SK-N-SH treated with all-trans-retinoic acid at 6 μM for 48 hours (cell line): ENCODE measurements at regions not wholly inside any gene's neighbourhood (a gene's known extent, or its start where the extent isn't known, plus 50 kb on each side); places are given as distances from the start of the nearest gene placed in this dataset.

Source experiments
- ATAC-seq: fragments of 200-7000 bp; cut with Tn5 transposase; 3 replicates; pipeline ENCODE4 v1.9.1; 2020; ENCODE audit warnings: mild to moderate bottlenecking, moderate library complexity
- BACH2 ChIP-seq: fragments of 250-450 bp; sonication (Bioruptor Pico); IDR thresholded peaks from 2 replicates; pipeline ENCODE4 v1.9.0; 2021; ENCODE audit warnings: mild to moderate bottlenecking, borderline replicate concordance
- CSDC2 ChIP-seq: fragments of 250-450 bp; sonication (Bioruptor Pico); IDR thresholded peaks from 2 replicates; pipeline ENCODE4 v1.5.0; 2020; ENCODE audit warnings: mild to moderate bottlenecking, moderate library complexity
- ESRRG ChIP-seq: fragments of 250-450 bp; sonication (Bioruptor Pico); IDR thresholded peaks from 2 replicates; pipeline ENCODE4 v1.6.1; 2021; ENCODE audit warnings: mild to moderate bottlenecking
- GLIS3 ChIP-seq: fragments of 250-450 bp; sonication (Bioruptor Pico); IDR thresholded peaks from 2 replicates; pipeline ENCODE4 v1.5.0; 2020; ENCODE audit warnings: mild to moderate bottlenecking, moderate library complexity
- ISL1 ChIP-seq: fragments of 250-450 bp; sonication (Bioruptor Pico); IDR thresholded peaks from 2 replicates; pipeline ENCODE4 v2.1.2; 2022; ENCODE audit warnings: mild to moderate bottlenecking, moderate library complexity
- OSR1 ChIP-seq: fragments of 250-450 bp; sonication (Bioruptor Pico); IDR thresholded peaks from 2 replicates; pipeline ENCODE4 v1.8.0; 2022; ENCODE audit warnings: moderate library complexity, mild to moderate bottlenecking, inconsistent platforms
- PATZ1 ChIP-seq: fragments of 250-450 bp; sonication (Bioruptor Pico); IDR thresholded peaks from 2 replicates; pipeline ENCODE4 v1.8.0; 2020; ENCODE audit warnings: mild to moderate bottlenecking, moderate library complexity, borderline replicate concordance
- POU6F1 ChIP-seq: fragments of 250-450 bp; sonication (Bioruptor Pico); IDR thresholded peaks from 2 replicates; pipeline ENCODE4 v1.8.0; 2021; ENCODE audit warnings: low read depth, mild to moderate bottlenecking, moderate library complexity, borderline replicate concordance
- PPARA ChIP-seq: fragments of 250-450 bp; sonication (Bioruptor Pico); IDR thresholded peaks from 2 replicates; pipeline ENCODE4 v1.5.0; 2020; ENCODE audit warnings: mild to moderate bottlenecking, borderline replicate concordance
- RARB ChIP-seq: fragments of 250-450 bp; sonication (Bioruptor Pico); IDR thresholded peaks from 2 replicates; pipeline ENCODE4 v1.8.0; 2021; ENCODE audit warnings: mild to moderate bottlenecking, moderate library complexity
- SNAI2 ChIP-seq: fragments of 250-450 bp; sonication (Bioruptor Pico); IDR thresholded peaks from 2 replicates; pipeline ENCODE4 v1.5.0; 2020; ENCODE audit warnings: mild to moderate bottlenecking, moderate library complexity
- TCF4 ChIP-seq: fragments of 250-450 bp; sonication (Bioruptor Pico); IDR thresholded peaks from 2 replicates; pipeline ENCODE4 v1.8.0; 2021; ENCODE audit warnings: mild to moderate bottlenecking, moderate library complexity, borderline replicate concordance
- TOX ChIP-seq: fragments of 250-450 bp; sonication (Bioruptor Pico); IDR thresholded peaks from 2 replicates; pipeline ENCODE4 v1.8.0; 2021; ENCODE audit warnings: mild to moderate bottlenecking, moderate library complexity, borderline replicate concordance
- ZC3H10 ChIP-seq: fragments of 250-450 bp; sonication (Bioruptor Pico); IDR thresholded peaks from 2 replicates; pipeline ENCODE4 v1.5.1; 2021; ENCODE audit warnings: mild to moderate bottlenecking, moderate library complexity
- ZFP30 ChIP-seq: fragments of 450-650 bp; formaldehyde crosslinking; IDR thresholded peaks from 2 replicates; pipeline ENCODE4 v1.5.0; 2022; ENCODE audit warnings: mild to moderate bottlenecking, moderate library complexity
- ZNF565 ChIP-seq: fragments of 450-650 bp; formaldehyde crosslinking; conservative IDR thresholded peaks from 2 replicates; pipeline ENCODE4 v1.5.0; 2020; ENCODE audit warnings: low read depth, mild to moderate bottlenecking, moderate library complexity
- ZNF70 ChIP-seq: fragments of 450-650 bp; formaldehyde crosslinking; IDR thresholded peaks from 2 replicates; pipeline ENCODE4 v1.5.0; 2020; ENCODE audit warnings: mild to moderate bottlenecking, moderate library complexity
- ZNF8 ChIP-seq: fragments of 450-650 bp; formaldehyde crosslinking; IDR thresholded peaks from 2 replicates; pipeline ENCODE4 v1.5.0; 2020; ENCODE audit warnings: mild to moderate bottlenecking, moderate library complexity
- TF ChIP-seq, protein P1 (sequence below): fragments of 250-450 bp; sonication (Bioruptor Pico); IDR thresholded peaks from 2 replicates; pipeline ENCODE4 v1.5.1; 2020; ENCODE audit warnings: low read depth, mild to moderate bottlenecking, moderate library complexity
- TF ChIP-seq, protein P2 (sequence below): fragments of 250-450 bp; sonication (Bioruptor Pico); IDR thresholded peaks from 2 replicates; pipeline ENCODE4 v1.5.0; 2020; ENCODE audit warnings: mild to moderate bottlenecking, moderate library complexity

- no peak for TF ChIP-seq CSDC2 (CRISPR knock-in tag)
- no peak for TF ChIP-seq PATZ1 (CRISPR knock-in tag)
- TF ChIP-seq, protein P1, sequence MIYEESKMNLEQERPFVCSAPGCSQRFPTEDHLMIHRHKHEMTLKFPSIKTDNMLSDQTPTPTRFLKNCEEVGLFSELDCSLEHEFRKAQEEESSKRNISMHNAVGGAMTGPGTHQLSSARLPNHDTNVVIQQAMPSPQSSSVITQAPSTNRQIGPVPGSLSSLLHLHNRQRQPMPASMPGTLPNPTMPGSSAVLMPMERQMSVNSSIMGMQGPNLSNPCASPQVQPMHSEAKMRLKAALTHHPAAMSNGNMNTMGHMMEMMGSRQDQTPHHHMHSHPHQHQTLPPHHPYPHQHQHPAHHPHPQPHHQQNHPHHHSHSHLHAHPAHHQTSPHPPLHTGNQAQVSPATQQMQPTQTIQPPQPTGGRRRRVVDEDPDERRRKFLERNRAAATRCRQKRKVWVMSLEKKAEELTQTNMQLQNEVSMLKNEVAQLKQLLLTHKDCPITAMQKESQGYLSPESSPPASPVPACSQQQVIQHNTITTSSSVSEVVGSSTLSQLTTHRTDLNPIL (CRISPR knock-in tag), result no peak
- TF ChIP-seq ESRRG, result no peak
- TF ChIP-seq TOX (CRISPR knock-in tag), result no peak
- TF ChIP-seq RARB (CRISPR knock-in tag), result no peak
- no peak for TF ChIP-seq PPARA (CRISPR knock-in tag)
- no peak for TF ChIP-seq ZNF8 (CRISPR knock-in tag)
- TF ChIP-seq, protein P2, sequence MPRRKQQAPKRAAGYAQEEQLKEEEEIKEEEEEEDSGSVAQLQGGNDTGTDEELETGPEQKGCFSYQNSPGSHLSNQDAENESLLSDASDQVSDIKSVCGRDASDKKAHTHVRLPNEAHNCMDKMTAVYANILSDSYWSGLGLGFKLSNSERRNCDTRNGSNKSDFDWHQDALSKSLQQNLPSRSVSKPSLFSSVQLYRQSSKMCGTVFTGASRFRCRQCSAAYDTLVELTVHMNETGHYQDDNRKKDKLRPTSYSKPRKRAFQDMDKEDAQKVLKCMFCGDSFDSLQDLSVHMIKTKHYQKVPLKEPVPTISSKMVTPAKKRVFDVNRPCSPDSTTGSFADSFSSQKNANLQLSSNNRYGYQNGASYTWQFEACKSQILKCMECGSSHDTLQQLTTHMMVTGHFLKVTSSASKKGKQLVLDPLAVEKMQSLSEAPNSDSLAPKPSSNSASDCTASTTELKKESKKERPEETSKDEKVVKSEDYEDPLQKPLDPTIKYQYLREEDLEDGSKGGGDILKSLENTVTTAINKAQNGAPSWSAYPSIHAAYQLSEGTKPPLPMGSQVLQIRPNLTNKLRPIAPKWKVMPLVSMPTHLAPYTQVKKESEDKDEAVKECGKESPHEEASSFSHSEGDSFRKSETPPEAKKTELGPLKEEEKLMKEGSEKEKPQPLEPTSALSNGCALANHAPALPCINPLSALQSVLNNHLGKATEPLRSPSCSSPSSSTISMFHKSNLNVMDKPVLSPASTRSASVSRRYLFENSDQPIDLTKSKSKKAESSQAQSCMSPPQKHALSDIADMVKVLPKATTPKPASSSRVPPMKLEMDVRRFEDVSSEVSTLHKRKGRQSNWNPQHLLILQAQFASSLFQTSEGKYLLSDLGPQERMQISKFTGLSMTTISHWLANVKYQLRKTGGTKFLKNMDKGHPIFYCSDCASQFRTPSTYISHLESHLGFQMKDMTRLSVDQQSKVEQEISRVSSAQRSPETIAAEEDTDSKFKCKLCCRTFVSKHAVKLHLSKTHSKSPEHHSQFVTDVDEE (CRISPR knock-in tag), result no peak
- no peak for TF ChIP-seq SNAI2 (CRISPR knock-in tag)
- no peak for TF ChIP-seq BACH2
- no peak for TF ChIP-seq ZNF565 (CRISPR knock-in tag)
- no peak for TF ChIP-seq OSR1 (CRISPR knock-in tag)
- TF ChIP-seq GLIS3 (CRISPR knock-in tag), result no peak
- TF ChIP-seq TCF4 (CRISPR knock-in tag), result no peak
- TF ChIP-seq ISL1 (CRISPR knock-in tag), result no peak
- TF ChIP-seq ZFP30 (CRISPR knock-in tag), result no peak
- TF ChIP-seq ZNF70 (CRISPR knock-in tag), result no peak
- TF ChIP-seq, all 23 proteins: peak for 0
- no peak for ATAC-seq
Measured at GRCh38 chr16:66193543-66194229, 172.8 kb upstream of the CDH5 start.

- TF ChIP-seq BACH2 (no peak), SNAI2 (CRISPR knock-in tag) (no peak), RARB (CRISPR knock-in tag) (no peak), ZNF8 (CRISPR knock-in tag) (no peak), POU6F1 (no peak), PPARA (CRISPR knock-in tag) (no peak), GLIS3 (CRISPR knock-in tag) (no peak), ZNF565 (CRISPR knock-in tag) (no peak), ISL1 (CRISPR knock-in tag) (no peak), PATZ1 (CRISPR knock-in tag) (no peak), TOX (CRISPR knock-in tag) (no peak), ZC3H10 (no peak)
- TF ChIP-seq, protein P1 (CRISPR knock-in tag), result no peak
- ATAC-seq, result no peak
Measured at GRCh38 chr16:66190411-66190810, 176.1 kb upstream of the CDH5 start.
